Aorta (tissue), 5 donors: ENCODE measurements at regions not wholly inside any gene's neighbourhood (a gene's known extent, or its start where the extent isn't known, plus 50 kb on each side); places are given as distances from the start of the nearest gene placed in this dataset.

Source experiments
- ATAC-seq: fragments of 200-7000 bp; cut with Tn5 transposase; one replicate; pipeline ENCODE4 v1.9.1; 2022; ENCODE audit warnings: moderate library complexity; ENCODE audit not compliant: low FRiP score
- DNase-seq, 2 donors: peaks; one replicate each; pipeline ENCODE4 v3.0.0-alpha.2; 2020
- H3K27ac ChIP-seq, 2 donors: one replicate each; pipeline ENCODE4 v1.5.1; 2013; ENCODE audit warnings: low read length in 2 of 2, mild to moderate bottlenecking in 2 of 2, moderate library complexity in 2 of 2, control low read depth in 1 of 2, inconsistent platforms in 1 of 2, low read depth in 1 of 2
- H3K27me3 ChIP-seq, 2 donors: one replicate each; pipeline ENCODE4 v1.6.1; 2013; ENCODE audit warnings: control low read depth in 1 of 2, low read length in 1 of 2, mild to moderate bottlenecking in 1 of 2, moderate library complexity in 1 of 2; ENCODE audit not compliant: insufficient read depth in 2 of 2, control insufficient read depth in 1 of 2
- H3K36me3 ChIP-seq, 2 donors: one replicate each; pipeline ENCODE4 v1.6.1; 2013; ENCODE audit warnings: control low read depth in 1 of 2, low read length in 1 of 2, mild to moderate bottlenecking in 1 of 2; ENCODE audit not compliant: insufficient read depth in 2 of 2, control insufficient read depth in 1 of 2
- H3K4me1 ChIP-seq, 2 donors: one replicate each; pipeline ENCODE4 v1.6.1; 2013; ENCODE audit warnings: low read length in 2 of 2, control low read depth in 1 of 2, mild to moderate bottlenecking in 1 of 2, moderate library complexity in 1 of 2; ENCODE audit not compliant: insufficient read depth in 2 of 2, control insufficient read depth in 1 of 2
- H3K4me3 ChIP-seq, 2 donors: one replicate each; pipeline ENCODE4 v1.5.1; 2013; ENCODE audit warnings: low read length in 2 of 2, control low read depth in 1 of 2, mild to moderate bottlenecking in 1 of 2
- H3K9me3 ChIP-seq: one replicate; pipeline ENCODE4 v1.6.1; 2013; ENCODE audit warnings: mild to moderate bottlenecking, low read length; ENCODE audit not compliant: control insufficient read depth
- WGBS, 2 donors: extraction: QIAGEN DNeasy Blood & Tissue Kit; methylation state at CpG; one replicate each; pipeline ENCODE4 v1.1.7; 2013; 5-methylcytosine and 5-hydroxymethylcytosine counted together
- intact Hi-C, 2 donors: fragments of 100-400 bp; cut with DNase I; formaldehyde crosslinking; loops; one replicate each; pipeline versions ENCODE4 v1.14.2 to v1.15.0; 2022
- donor health status: healthy with polysubstance abuse.
- donor health status: Bipolar disorder and iron deficiency.
- donor health status: DM: no; HTN: no; CAD: no.
- donor health status: DM: no; HTN: no; CAD: no.
- donor health status: DM: yes; HTN: yes; CAD: no.

DNA sequence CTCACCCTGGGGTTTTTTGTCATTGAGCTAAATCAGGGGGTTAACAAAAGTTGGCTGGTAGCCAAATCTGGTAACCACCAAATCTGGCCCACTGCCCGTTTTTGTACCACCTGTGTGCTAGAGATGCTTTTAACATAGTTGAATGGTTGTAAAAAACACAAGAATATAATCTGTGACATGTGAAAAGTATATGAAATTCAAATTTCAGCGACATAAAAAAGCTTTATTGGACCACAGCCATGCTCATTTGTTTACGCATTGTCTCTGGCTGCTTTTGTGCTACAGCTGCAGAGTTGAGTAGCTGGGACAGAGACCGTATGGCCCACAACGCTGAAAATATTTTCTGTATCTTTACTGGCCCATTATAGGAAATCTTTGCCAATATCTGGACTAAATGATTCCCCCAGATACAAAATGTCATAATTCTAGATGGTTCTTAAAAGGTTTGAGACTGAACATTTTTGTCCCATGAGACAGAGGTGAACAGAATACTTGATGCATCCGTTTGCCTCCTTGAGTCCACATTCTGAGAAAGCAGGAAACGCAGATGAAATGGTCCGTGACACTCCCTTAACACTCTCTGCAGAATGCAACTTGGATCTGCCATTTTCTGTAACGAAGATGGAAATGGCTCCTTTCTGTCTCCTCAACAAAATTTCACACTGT is 120.9 kb upstream of the PDZRN3 start:
- no peak for DNase-seq
- no peaks in the 10 kb centered on the region for H3K27me3 ChIP-seq
- no peaks in the 10 kb centered on the region for H3K9me3 ChIP-seq
- no peak for ATAC-seq
- no peaks in the 10 kb centered on the region for H3K36me3 ChIP-seq
- H3K4me1 ChIP-seq = no peaks in the 10 kb centered on the region
- H3K4me3 ChIP-seq = no peak overlapping the region
- intact Hi-C loops = no loop called here
- H3K27ac ChIP-seq = no peak overlapping the region
- 58 to 61% methylated on average over 9 of the region's 9 CpGs for WGBS, 2 donors

DNA sequence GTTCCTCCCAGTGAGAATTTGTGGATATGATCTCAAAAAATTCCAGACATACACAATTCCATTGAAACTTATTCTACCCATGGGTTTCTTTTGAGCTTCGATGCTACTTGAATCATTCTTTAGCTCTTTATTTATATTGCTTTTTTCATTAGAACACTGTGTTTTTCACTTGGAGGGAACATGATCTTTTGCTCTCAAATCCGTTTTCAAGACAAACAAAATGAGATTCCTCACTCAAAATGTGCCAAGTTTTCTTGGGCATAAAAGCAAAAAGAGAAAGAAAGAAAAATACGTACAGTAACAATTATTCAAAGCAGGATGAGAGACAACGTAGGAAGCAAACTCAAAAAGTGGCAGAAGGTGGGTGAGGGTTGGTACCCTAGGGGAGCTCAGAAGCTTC is 118.8 kb upstream of the PDZRN3 start:
- Histone ChIP-seq H3K4me3 (no peak overlapping the region), H3K27me3 (no peaks in the 10 kb centered on the region), H3K36me3 (no peaks in the 10 kb centered on the region), H3K4me1 (no peaks in the 10 kb centered on the region), H3K9me3 (no peaks in the 10 kb centered on the region), H3K27ac (peak overlapping the region in 1 of 2 donors; percentile 39)
- WGBS, 2 donors = 4 to 7% methylated on average over 4 of the region's 4 CpGs
- intact Hi-C loops = no loop called here
- no peak for DNase-seq
- ATAC-seq = no peak

DNA sequence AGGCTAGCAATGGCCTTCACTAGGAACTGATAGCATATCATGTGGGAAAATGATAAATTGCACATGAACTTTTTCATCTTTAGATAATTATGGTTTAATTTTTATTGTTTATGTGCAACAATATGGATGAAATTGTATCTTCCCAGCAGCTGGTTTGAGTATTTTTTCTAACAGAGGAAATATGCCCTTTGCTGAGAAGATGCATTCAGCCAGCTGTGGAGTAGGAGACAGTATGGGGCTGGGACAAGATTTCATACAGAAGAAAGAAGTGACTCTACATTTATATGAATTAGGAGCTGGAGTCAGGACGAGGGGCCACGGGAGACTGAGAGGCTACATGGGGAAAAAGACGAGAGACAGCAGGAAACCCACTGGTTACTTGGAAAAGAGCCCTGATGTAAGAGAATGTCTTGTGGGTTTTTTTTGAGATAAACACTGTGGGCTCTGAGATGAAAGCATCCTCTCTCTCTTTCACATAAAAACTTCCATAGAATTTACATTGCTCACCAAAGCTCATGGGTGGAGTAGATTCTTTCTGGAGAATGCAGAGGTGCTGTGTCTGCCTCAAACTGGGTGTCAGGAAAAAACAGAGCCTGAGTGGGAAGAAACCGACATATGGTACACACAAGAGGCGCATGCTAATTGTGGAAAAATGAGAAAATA is 115.2 kb upstream of the PDZRN3 start:
- ATAC-seq (no peak), DNase-seq (no peak)
- Histone ChIP-seq H3K9me3 (no peaks in the 10 kb centered on the region), H3K36me3 (no peaks in the 10 kb centered on the region), H3K4me3 (no peak overlapping the region), H3K27me3 (no peaks in the 10 kb centered on the region), H3K27ac (no peak overlapping the region), H3K4me1 (no peaks in the 10 kb centered on the region)
- WGBS, 2 donors = 85 to 93% methylated on average over 5 of the region's 5 CpGs
- intact Hi-C loops = no loop called here

DNA sequence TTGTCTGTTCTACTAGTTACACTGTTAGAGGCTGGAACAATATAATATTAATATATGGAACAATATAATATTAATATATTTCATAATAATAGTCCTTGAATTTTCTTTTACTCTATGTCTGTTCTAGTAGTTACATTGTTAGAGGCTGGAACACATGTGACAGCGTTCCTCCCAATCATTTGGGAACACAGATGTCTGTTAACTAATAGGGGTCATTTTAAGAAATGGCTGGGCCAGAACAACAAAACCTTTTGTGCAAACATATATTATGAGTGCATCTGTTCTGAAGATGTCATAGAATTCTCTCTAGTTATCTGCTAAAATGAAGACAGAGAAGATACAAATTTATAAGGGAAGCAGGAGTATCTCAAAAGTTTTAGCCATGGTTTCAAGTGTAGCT is 114.0 kb upstream of the PDZRN3 start:
- Histone ChIP-seq H3K27me3 (no peaks in the 10 kb centered on the region), H3K4me3 (no peak overlapping the region), H3K27ac (no peak overlapping the region), H3K4me1 (no peaks in the 10 kb centered on the region), H3K9me3 (no peaks in the 10 kb centered on the region), H3K36me3 (no peaks in the 10 kb centered on the region)
- WGBS, 2 donors = 96 to 97% methylated on average over 1 of the region's 1 CpG
- no peak for DNase-seq
- intact Hi-C loops = no loop called here
- ATAC-seq = no peak

DNA sequence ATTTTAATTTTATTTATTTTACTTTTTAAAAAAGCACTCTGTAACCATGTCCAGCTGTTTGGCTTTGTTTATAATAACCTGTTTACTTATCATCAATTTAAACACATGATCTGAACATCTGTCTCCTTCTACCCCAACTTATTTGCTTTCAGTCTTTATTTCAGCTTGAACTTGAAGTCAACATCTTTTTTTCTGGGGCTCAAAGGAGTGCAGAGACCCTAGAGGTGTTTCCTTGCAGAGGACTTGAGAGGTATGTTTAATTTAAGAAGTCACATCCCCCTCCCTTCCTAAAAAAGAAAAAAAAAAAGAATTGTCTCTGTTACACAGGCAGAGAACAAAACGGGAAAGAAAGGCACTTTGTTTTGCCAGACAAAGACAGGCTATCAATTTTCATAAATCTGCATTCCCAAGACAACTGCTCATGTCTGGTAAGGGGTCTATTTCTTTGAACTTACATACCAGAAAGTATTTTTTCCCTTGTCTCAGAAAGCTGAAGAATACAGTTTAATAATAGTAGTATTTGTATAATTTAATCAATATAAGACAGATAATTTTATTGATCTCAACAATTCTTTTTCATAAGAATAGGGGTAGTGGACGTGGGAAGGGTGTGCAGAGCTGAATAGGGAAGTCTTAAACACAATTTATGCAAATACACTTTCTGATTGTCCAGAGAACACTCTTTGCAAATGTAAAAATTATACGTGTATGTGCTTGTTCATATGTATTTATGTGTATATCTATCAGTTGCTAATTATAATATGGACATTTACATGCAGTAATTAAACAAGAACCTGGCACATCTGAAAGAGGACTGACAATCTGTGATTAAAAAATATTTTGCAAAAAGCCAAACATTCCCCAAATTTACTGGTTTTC is 109.7 kb upstream of the PDZRN3 start:
- ATAC-seq = no peak
- H3K9me3 ChIP-seq = no peaks in the 10 kb centered on the region
- intact Hi-C loops = no loop called here
- no peak for DNase-seq
- no peaks in the 10 kb centered on the region for H3K27me3 ChIP-seq
- H3K4me3 ChIP-seq = no peak overlapping the region
- no peaks in the 10 kb centered on the region for H3K36me3 ChIP-seq
- 59 to 63% methylated on average over 3 of the region's 3 CpGs for WGBS, 2 donors
- no peak overlapping the region for H3K27ac ChIP-seq
- H3K4me1 ChIP-seq = no peaks in the 10 kb centered on the region

DNA sequence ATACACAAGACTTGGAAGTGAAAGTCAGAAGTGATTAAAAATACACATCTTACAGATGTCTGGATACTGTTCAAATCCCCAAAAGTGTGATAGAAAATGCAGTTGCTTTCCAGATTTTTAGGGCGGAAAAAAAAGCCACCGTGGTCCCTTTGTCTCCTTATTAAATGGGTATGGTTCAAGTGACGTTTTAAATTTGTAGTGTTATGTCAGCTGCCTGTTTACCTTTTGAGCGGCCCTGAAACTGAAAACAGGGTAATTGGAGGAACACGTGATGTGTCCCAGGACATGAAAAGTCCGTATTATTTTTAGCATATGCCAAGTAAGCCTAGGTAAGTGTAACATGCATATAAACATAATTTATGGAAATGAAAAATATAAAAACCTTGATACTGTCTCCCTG is 109.0 kb upstream of the PDZRN3 start:
- Histone ChIP-seq H3K4me3 (no peak overlapping the region), H3K27ac (no peak overlapping the region), H3K27me3 (no peaks in the 10 kb centered on the region), H3K36me3 (no peaks in the 10 kb centered on the region), H3K9me3 (no peaks in the 10 kb centered on the region), H3K4me1 (no peaks in the 10 kb centered on the region)
- intact Hi-C loops = no loop called here
- DNase-seq (no peak), ATAC-seq (no peak)
- WGBS, 2 donors = 32 to 33% methylated on average over 6 of the region's 6 CpGs

DNA sequence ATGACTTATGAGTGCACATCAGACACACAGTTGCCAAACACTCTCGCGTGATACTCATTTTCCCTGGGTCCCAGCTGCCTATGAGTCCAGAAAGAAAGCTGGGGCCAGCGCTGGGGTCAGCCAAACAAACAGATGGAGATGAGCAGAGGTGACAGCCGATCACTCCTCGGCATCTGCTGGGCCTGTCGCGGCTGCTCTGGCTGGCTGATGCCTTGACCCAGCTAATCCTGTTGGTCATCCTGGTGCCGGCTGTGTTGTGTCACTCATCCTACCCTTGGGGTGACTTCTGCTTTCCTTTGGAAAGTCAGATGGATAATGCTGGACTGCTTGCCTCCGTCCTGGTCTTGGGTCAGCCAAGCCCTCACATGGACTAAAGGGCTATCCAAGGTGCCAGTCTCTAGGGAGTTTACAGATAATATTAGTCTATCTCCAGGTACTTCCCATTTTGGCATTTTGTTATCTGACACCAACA is 105.3 kb upstream of the PDZRN3 start:
- no peaks in the 10 kb centered on the region for H3K36me3 ChIP-seq
- ATAC-seq (no peak), DNase-seq (no peak)
- no peaks in the 10 kb centered on the region for H3K9me3 ChIP-seq
- intact Hi-C loops = loop anchor here in 1 of 2 donors (10.0 kb wide), 1 partner anchor 55 kb away; no protein-coding TSS in a partner anchor
- no peak overlapping the region for H3K4me3 ChIP-seq
- H3K27ac ChIP-seq = no peak overlapping the region
- H3K27me3 ChIP-seq = no peaks in the 10 kb centered on the region
- WGBS, 2 donors = 94% methylated on average over 9 of the region's 9 CpGs
- H3K4me1 ChIP-seq = peaks cover 0 to 2% of the 10 kb centered on the region in 2 donors

DNA sequence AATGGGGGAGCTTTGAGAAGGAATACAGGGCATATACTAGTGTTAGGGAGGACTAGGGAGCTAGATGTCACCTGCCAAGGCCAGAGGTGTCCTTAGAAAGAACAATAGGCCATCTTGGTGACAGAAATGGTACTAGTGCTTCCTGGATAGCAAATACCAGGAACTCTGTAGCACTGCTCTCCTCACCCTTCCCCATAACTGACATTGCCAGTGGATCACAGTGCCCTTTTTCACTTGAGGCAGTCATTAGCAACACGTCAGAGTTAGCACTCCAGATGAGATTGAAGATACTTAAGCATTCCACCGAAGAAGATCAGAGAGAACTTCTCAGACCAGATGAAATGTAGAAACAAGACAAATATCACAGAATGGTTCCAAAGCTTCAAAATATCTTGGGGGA is 103.1 kb upstream of the PDZRN3 start:
- 87 to 94% methylated on average over 2 of the region's 2 CpGs for WGBS, 2 donors
- Histone ChIP-seq H3K36me3 (no peaks in the 10 kb centered on the region), H3K4me1 (peaks cover 0 to 2% of the 10 kb centered on the region in 2 donors), H3K4me3 (no peak overlapping the region), H3K27me3 (no peaks in the 10 kb centered on the region), H3K9me3 (no peaks in the 10 kb centered on the region), H3K27ac (peak overlapping the region in 1 of 2 donors; percentile 43)
- intact Hi-C loops = loop anchor here in 1 of 2 donors (10.0 kb wide), 1 partner anchor 57 kb away; no protein-coding TSS in a partner anchor
- ATAC-seq (no peak), DNase-seq (no peak)
